ENCODE measurements at regions not wholly inside any gene's neighbourhood (a gene's known extent, or its start where the extent isn't known, plus 50 kb on each side); places are given as distances from the start of the nearest gene placed in this dataset.

DNA sequence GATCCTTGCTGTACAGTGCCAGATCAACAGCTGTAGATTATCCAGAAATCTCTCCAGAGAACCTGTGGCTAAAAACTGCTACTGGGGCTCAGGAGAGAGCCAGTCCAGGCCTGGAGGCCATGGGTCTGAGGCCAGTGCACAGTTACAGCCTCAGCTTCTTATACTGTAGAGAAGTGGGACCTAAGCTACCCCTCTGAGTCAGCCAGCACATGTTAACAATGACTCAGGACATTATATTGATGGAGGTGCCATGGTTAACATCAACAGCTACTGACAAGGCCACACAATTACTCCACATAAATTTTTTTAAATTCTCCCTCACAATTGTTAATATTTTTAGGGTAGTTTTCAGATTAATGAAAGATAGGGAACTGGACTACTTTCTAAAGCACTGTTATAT is 138.5 kb downstream of the RBM26 start:
- H3K4me3 Mint-ChIP-seq, result no peak overlapping the region
- no peaks in the 10 kb centered on the region for H3K4me1 Mint-ChIP-seq (ENCODE audit: low read depth)
- no peaks in the 10 kb centered on the region for H3K9me3 Mint-ChIP-seq
- H3K27me3 Mint-ChIP-seq (ENCODE audit: low read depth), result peaks cover 7% of the 10 kb centered on the region
- no peaks in the 10 kb centered on the region for H3K36me3 Mint-ChIP-seq (ENCODE audit: low read depth)
- H3K27ac Mint-ChIP-seq, result no peak overlapping the region

DNA sequence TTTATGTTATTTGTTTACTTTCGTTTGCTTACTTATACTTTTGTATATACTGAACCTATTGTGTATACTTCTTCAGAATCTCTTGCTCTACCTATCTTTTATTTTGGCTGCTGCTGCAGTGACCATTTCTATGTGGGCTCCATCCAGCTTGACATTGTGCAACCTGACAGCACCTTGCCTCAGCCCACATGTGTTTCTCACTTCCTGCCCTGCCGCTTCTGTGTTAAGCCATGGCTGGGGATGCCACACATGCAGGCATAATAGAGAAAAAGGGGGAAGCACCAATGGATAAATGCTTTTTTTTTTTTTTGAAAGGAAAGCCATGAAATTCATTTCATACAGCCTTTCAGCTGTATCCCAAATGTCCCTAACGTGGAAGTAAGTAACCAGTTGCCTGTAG is 147.6 kb downstream of the RBM26 start:
- Mint-ChIP-seq H3K4me1 (ENCODE audit: low read depth) (no peaks in the 10 kb centered on the region), H3K27ac (no peak overlapping the region), H3K4me3 (no peak overlapping the region), H3K27me3 (ENCODE audit: low read depth) (peaks cover 9% of the 10 kb centered on the region), H3K36me3 (ENCODE audit: low read depth) (no peaks in the 10 kb centered on the region), H3K9me3 (no peaks in the 10 kb centered on the region)

DNA sequence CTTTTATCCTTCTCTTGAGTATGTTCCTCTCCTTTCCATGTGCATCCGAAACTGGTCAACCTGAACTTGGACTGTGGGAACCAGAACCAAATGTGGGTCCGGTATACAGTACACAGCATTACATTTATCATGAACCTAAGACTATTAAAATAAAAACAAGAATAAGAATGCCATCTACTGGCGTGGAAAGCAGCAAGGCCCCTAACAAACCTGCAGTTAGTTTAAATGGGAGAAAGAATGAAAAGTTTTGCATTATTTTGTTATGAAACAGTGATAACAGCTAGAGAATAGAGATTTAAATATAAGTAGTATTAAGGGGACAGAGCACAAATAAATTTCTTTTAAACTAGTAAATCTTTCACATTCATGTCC is 159.5 kb downstream of the RBM26 start:
- Mint-ChIP-seq H3K4me3 (no peak overlapping the region), H3K27me3 (ENCODE audit: low read depth) (peaks cover 11% of the 10 kb centered on the region)

GRCh38 chr13:79245937-79246577 is 160.0 kb downstream of the RBM26 start:
- Mint-ChIP-seq H3K4me3 (no peak overlapping the region), H3K4me1 (ENCODE audit: low read depth) (no peaks in the 10 kb centered on the region), H3K27me3 (ENCODE audit: low read depth) (peaks cover 11% of the 10 kb centered on the region), H3K9me3 (no peaks in the 10 kb centered on the region), H3K27ac (no peak overlapping the region), H3K36me3 (ENCODE audit: low read depth) (no peaks in the 10 kb centered on the region)

More for the DNA sequence above, 159.5 kb downstream of the RBM26 start:
- no peaks in the 10 kb centered on the region for H3K36me3 Mint-ChIP-seq (ENCODE audit: low read depth)
- H3K4me1 Mint-ChIP-seq (ENCODE audit: low read depth), result no peaks in the 10 kb centered on the region
- no peak overlapping the region for H3K27ac Mint-ChIP-seq
- H3K9me3 Mint-ChIP-seq, result no peaks in the 10 kb centered on the region

- Mint-ChIP-seq H3K4me3 (no peak overlapping the region), H3K4me1 (ENCODE audit: low read depth) (no peaks in the 10 kb centered on the region), H3K36me3 (ENCODE audit: low read depth) (no peaks in the 10 kb centered on the region), H3K27ac (no peak overlapping the region), H3K27me3 (ENCODE audit: low read depth) (peaks cover 15% of the 10 kb centered on the region), H3K9me3 (no peaks in the 10 kb centered on the region)
These were observed 164.4 kb downstream of the RBM26 start for GRCh38 chr13:79241697-79242096.

DNA sequence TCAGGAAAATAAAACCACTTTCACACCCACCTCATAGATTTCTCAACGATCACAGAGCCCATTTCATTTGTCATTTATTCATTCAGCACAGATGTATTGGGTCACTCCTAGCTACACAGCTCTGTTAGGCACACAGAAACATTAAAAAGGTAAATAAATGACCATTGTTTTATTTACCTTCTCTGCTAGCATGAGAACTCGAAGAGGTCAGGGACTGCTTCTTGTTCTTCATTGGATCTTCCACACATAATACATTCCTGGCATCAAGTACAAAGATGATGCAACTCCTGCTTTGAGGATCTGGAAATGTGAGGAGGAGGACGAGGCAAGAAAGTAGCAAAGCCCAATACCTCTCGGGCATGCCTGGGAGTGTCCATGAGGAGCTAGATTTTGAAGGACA is 168.1 kb downstream of the RBM26 start:
- Mint-ChIP-seq H3K36me3 (ENCODE audit: low read depth) (no peaks in the 10 kb centered on the region), H3K4me1 (ENCODE audit: low read depth) (no peaks in the 10 kb centered on the region), H3K4me3 (no peak overlapping the region), H3K27ac (no peak overlapping the region), H3K27me3 (ENCODE audit: low read depth) (peaks cover 10% of the 10 kb centered on the region), H3K9me3 (peaks cover 4% of the 10 kb centered on the region)

DNA sequence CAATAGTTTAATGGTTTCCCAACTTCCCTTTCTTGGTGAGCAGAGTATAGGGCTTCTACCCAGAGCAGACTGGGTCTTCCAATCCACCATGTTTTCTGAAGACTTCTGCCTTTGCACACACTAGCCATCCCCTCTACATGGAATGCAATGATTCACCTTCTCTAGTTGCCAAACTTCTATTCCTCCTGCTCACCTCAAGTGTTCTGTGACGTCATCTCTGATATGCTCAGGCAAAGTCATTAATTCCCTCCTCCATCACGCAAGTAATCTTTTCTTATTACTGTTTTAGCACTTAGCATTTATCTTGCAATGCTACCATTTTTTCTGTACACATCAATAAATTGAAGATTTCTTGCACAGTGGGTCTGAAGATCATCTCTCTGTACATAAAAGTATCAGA is 174.2 kb downstream of the RBM26 start:
- Mint-ChIP-seq H3K36me3 (ENCODE audit: low read depth) (no peaks in the 10 kb centered on the region), H3K9me3 (peaks cover 4% of the 10 kb centered on the region), H3K27ac (no peak overlapping the region), H3K4me3 (no peak overlapping the region), H3K27me3 (ENCODE audit: low read depth) (peaks cover 3% of the 10 kb centered on the region), H3K4me1 (ENCODE audit: low read depth) (no peaks in the 10 kb centered on the region)

DNA sequence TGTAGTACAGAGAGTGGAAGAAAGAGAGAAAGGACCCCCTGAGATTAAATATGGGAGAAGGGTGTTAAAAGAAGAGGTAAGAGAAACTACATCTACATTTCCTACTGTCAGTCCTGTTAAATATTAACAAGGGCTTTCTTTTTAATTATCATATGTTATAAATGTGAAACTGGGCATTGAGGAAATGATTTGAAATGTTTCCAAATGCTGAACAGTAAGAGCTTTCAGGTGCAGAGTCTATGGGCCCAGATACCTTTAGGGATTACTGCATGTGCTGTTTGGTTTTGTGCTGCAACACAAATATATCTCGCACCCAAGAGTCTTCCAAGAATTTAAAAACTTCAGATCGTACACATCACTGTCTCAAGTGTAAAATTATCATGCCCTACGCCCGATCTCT is 176.3 kb downstream of the RBM26 start:
- H3K4me1 Mint-ChIP-seq (ENCODE audit: low read depth), result no peaks in the 10 kb centered on the region
- no peaks in the 10 kb centered on the region for H3K36me3 Mint-ChIP-seq (ENCODE audit: low read depth)

DNA sequence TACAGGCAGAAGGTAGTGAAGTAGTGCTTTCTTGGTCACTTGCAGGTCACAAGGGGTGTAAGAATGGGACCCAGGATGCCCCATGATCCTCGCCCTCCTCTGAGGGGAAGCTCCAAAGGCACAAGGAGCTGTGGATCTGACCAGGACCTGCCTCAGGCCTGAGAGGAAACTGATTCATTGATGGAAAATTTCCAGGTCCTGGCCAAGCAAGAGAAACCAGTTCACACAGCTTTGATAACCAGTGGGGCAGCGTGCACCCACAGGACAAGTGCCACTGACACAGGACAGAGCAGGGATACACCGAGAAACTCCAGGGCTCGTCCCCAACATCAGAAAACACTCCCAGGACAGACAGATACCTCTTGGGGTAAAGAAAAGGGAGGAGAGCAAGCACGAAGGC is 177.1 kb downstream of the RBM26 start:
- Mint-ChIP-seq H3K9me3 (no peaks in the 10 kb centered on the region), H3K27ac (no peak overlapping the region), H3K36me3 (ENCODE audit: low read depth) (no peaks in the 10 kb centered on the region), H3K4me1 (ENCODE audit: low read depth) (no peaks in the 10 kb centered on the region), H3K4me3 (no peak overlapping the region), H3K27me3 (ENCODE audit: low read depth) (peaks cover 17% of the 10 kb centered on the region)

More for the DNA sequence above, 176.3 kb downstream of the RBM26 start:
- no peak overlapping the region for H3K4me3 Mint-ChIP-seq
- H3K9me3 Mint-ChIP-seq, result no peaks in the 10 kb centered on the region
- H3K27me3 Mint-ChIP-seq (ENCODE audit: low read depth), result peaks cover 14% of the 10 kb centered on the region
- no peak overlapping the region for H3K27ac Mint-ChIP-seq

DNA sequence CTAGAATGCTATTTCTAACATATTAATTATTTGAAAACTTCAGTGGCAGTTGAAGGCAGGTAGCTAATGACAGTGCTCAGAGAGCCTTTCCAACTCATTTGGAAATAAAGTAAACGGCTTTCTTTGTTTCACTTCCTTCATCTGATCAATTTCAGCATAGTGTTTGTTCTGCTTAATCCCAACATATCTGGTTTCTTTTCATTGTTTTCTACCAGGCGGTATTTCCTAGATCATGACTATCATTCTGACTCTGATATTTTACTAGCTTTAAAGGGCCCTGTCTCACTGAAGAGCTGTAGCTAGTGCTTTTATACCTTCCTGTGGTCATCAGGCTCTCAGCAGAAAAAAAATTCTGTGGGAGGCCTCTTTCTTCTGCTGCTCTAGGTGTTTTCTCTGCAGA is 178.6 kb downstream of the RBM26 start:
- no peaks in the 10 kb centered on the region for H3K9me3 Mint-ChIP-seq
- no peaks in the 10 kb centered on the region for H3K4me1 Mint-ChIP-seq (ENCODE audit: low read depth)
- H3K36me3 Mint-ChIP-seq (ENCODE audit: low read depth), result no peaks in the 10 kb centered on the region
- peaks cover 28% of the 10 kb centered on the region for H3K27me3 Mint-ChIP-seq (ENCODE audit: low read depth)
- H3K4me3 Mint-ChIP-seq, result no peak overlapping the region
- no peak overlapping the region for H3K27ac Mint-ChIP-seq

DNA sequence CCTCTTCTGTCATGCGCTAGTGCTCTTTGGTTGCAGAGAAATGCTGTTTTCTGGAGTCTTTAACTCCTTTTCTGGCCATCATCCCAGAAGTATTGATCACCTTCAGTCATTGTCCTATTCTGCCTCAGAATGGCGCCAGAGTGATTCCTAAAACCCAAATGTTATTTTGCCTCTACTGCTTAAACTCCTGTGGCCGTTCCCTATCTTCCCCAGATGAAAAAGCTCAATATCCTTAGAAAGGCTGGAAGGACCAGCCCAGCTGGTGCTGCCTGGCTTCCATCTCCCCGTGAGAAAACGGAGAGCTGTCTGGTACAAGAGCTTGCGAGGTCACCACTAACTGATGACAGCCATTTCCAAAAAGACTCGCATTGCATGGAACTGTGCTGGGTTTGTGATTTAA is 179.1 kb downstream of the RBM26 start:
- Mint-ChIP-seq H3K27me3 (ENCODE audit: low read depth) (peaks cover 28% of the 10 kb centered on the region), H3K36me3 (ENCODE audit: low read depth) (no peaks in the 10 kb centered on the region)

GRCh38 chr13:79226250-79226649 is 179.8 kb downstream of the RBM26 start:
- Mint-ChIP-seq H3K36me3 (ENCODE audit: low read depth) (no peaks in the 10 kb centered on the region), H3K4me3 (no peak overlapping the region), H3K27ac (no peak overlapping the region), H3K9me3 (no peaks in the 10 kb centered on the region), H3K4me1 (ENCODE audit: low read depth) (no peaks in the 10 kb centered on the region), H3K27me3 (ENCODE audit: low read depth) (peaks cover 28% of the 10 kb centered on the region)

More for the DNA sequence above, 179.1 kb downstream of the RBM26 start:
- Mint-ChIP-seq H3K4me3 (no peak overlapping the region), H3K27ac (no peak overlapping the region), H3K4me1 (ENCODE audit: low read depth) (no peaks in the 10 kb centered on the region), H3K9me3 (no peaks in the 10 kb centered on the region)

DNA sequence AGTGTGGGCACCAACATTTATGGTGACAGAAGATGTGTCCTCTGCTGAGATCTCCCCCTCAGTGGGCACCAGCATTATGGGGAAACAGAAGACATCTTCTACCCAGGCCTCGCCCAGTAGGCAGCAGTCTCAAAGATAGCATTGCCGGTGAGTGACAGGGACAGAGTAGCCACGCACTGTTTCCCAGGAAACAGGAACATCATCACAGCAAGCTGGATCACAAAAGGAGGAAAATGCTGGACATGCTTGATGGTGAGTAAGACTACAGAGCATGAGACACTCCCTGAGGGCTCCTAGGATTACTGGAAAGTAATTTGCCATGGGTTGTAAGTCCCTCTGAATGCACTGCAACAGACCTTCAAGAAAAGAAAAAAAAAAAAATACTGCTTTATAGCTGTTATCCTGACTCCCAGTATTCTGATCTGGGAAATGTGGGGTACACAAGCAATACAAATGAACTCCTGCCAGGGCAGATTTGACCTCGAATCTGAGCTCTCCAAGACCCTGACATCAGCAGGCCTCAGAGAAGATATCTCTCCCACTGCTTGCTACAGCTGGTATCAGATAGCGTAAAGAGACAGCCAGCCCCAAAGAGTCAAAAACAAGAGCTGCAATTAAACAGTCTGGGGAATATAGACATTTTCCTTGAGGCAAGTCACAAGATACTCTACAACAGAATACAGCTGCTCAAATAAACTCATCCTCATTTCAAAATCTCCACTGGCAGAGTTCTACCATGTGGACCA is 180.4 kb downstream of the RBM26 start:
- Mint-ChIP-seq H3K9me3 (no peaks in the 10 kb centered on the region), H3K27me3 (ENCODE audit: low read depth) (peaks cover 28% of the 10 kb centered on the region), H3K4me1 (ENCODE audit: low read depth) (no peaks in the 10 kb centered on the region), H3K27ac (no peak overlapping the region), H3K4me3 (no peak overlapping the region), H3K36me3 (ENCODE audit: low read depth) (no peaks in the 10 kb centered on the region)

- peaks cover 28% of the 10 kb centered on the region for H3K27me3 Mint-ChIP-seq (ENCODE audit: low read depth)
- H3K4me1 Mint-ChIP-seq (ENCODE audit: low read depth), result no peaks in the 10 kb centered on the region
- no peak overlapping the region for H3K4me3 Mint-ChIP-seq
- no peak overlapping the region for H3K27ac Mint-ChIP-seq
- no peaks in the 10 kb centered on the region for H3K9me3 Mint-ChIP-seq
- H3K36me3 Mint-ChIP-seq (ENCODE audit: low read depth), result no peaks in the 10 kb centered on the region
These were observed 183.4 kb downstream of the RBM26 start for GRCh38 chr13:79222427-79223205.
